GM18951 (cell line): ENCODE measurements at regions not wholly inside any gene's neighbourhood (a gene's known extent, or its start where the extent isn't known, plus 50 kb on each side); places are given as distances from the start of the nearest gene placed in this dataset.
"Not testable (repeated sequence)": the region's sequence is repeated elsewhere in the genome, so short reads cannot be mapped to it uniquely, and the experiment has no call there.

ENCODE experiments used
- POLR2A ChIP-seq: IDR thresholded peaks from 4 replicates; pipeline ENCODE4 v1.6.1; 2011; ENCODE audit warnings: mild to moderate bottlenecking; ENCODE audit not compliant: insufficient read length, insufficient read depth; ENCODE audit errors: extremely low read depth
- in situ Hi-C: fragments of 300-500 bp; cut with MboI; formaldehyde crosslinking; loops from one replicate; pipeline ENCODE4 v1.12.0; 2022; ENCODE audit warnings: low sequenced_read_pairs, mixed read lengths, inconsistent platforms; ENCODE audit not compliant: unreplicated experiment

DNA sequence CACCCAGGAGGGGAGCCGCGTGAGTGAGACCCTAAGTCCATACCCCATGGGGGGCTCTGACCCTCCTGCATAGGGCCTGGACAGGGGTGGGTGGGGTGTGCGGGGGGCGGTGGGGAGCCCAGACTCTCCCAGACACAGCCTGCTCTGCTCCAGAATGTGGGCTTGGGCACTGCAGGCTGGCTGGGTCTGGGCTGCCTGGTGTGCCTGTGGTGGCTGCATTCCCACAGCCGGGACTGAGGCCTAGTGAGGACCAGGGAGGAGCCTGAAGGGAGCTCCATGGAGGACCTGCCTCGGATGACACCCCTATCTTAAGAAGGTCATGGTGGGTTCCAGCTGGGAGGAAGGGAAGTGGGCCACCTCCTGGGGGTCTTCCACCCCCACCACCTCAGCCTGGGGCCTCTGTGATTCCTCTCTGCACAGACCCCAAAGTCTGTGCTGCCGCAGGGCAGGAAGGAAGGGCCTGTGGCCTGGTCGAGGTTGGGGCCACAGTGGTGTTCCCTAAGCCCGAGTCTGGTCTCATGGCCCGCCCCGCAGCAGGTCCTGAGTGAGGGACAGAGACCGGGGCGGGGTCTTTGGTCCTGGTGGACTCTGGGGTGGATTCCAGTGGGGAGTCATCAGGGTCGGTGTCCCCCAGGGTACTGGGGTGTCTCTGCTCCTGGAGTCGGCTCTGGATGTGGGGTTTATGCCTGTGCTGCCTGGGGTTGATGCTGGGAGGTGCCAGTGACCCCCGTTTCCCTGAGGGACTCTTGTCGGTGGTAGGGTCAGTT, 392.3 kb downstream of the TMEM121 start:
- TF ChIP-seq POLR2A: no peak
- in situ Hi-C loops: no loop called here

DNA sequence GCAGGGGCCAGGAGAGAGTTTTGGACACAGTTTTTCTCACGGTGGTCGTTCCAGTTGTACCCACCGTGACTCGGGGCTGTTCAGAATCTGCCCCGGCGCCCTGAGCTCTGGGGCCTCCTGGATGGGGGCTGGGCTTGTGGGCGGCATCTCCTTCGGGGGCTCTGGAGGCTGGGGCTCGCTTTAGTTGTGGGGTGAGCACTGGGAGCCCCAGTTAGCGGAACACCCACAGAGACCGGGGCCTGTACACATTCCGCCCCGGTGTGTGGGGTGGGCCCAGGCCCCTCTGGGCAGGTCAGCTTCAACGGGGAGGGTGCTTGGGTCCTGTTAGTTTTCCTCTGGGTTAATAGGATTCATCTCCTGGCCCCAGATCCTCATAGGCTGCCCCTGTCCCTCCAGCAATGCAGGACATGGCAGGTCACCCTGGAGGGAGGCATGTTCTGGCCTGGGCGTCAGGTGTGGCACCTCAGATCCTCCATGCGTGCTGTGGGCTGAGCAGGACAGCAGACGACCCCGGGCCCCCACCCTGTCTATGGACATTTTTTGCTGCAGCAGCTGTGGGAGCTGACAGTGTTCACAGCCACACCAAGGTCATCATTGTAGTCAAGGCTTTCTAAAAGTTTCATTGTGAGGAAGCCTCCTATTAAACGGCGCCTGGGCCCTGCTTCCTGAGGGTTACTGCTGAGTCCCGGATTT, 393.2 kb downstream of the TMEM121 start:
- TF ChIP-seq POLR2A: no peak
- in situ Hi-C loops: no loop called here

DNA sequence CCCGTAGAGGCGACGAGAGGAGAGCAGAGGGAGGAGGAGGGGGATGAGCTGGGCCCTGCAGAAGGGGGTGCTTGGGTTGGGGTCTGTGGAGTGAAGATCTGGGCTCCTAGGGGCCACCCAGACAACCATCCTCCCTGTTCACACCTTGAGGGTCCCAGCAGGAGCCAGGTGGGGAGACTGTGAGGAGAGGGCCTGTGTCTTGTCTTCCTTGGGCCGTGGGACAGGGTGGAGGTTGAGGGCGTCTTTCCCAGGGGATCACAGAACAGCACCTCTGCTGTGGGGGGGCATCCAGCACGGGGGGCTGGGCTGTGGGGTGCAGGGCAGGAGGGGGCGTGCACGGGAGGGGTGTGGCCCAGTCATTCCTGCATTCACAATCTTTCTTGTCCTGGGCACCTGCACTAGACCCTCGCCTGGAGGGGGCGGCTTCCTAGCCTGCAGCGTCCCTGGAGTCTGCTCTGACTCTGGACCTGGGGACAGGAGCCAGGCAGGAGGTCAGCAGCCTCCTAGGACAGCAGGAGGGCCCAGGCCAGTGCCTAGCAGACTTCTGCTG, 393.8 kb downstream of the TMEM121 start:
- in situ Hi-C loops: not testable (repeated sequence)

DNA sequence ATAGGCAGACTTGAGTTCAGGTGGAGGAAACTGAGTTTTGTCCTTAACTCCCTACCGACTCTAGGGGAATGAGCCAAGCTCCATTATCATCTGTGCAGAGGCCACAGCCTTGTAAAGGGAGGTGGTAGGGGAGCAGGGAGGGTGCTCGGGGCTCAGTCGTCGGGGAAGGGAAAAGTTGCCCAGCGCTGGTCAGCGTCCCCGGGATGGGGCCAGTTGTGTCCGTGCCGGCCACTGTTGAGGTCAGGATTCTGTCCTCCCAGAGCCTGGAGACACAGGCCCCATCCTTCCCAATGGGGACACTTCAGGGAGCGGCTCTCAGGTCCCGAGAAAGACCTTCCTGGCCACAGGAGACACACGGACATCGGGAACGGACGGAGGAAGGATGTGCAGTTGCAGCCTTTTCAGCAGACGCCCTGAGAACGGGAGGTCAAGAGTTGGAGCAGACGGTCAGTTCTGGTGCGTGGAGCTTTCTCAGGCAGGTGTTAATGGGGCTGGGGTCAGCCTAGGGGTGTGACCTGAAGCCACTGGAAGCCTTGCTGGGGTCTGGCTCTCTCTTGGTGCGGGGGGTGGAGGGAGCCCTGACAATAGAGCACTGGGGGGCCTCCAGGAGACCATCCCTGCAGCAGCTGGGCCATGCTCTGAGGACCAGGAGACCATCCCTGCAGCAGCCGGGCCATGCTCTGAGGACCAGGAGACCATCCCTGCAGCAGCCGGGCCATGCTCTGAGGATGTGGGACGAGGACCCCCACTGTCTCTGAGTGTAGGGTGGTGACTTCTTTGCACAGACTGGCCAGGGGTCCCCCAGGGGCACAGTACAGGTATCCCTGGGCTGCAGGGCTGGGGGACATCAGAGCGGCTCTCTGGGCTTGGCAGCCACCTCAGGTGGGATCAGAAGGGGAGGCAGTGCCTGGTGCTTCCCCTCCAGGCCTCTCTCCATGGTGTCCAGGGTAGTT, 394.7 kb downstream of the TMEM121 start:
- in situ Hi-C loops: not testable (repeated sequence)

DNA sequence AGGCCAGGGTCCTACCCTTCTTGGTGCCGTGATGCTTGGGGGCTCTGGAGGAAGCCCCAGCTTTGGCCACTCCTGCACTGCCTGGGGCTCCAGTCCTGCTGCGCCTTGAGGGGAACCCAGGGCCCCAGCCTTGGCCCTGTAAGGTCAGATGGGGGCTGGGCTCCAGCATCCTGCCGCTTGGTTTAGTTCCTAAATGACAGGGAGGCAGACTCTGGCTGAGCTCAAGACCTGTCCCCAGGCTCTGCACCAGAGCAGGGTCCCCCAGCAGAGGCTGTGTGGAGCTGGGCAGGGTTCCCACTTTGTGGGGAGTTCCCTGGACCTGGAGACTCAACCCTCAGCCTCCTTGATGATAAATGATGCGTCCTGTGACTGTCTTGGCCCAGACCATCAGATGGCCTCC, 395.4 kb downstream of the TMEM121 start:
- in situ Hi-C loops: not testable (repeated sequence)

DNA sequence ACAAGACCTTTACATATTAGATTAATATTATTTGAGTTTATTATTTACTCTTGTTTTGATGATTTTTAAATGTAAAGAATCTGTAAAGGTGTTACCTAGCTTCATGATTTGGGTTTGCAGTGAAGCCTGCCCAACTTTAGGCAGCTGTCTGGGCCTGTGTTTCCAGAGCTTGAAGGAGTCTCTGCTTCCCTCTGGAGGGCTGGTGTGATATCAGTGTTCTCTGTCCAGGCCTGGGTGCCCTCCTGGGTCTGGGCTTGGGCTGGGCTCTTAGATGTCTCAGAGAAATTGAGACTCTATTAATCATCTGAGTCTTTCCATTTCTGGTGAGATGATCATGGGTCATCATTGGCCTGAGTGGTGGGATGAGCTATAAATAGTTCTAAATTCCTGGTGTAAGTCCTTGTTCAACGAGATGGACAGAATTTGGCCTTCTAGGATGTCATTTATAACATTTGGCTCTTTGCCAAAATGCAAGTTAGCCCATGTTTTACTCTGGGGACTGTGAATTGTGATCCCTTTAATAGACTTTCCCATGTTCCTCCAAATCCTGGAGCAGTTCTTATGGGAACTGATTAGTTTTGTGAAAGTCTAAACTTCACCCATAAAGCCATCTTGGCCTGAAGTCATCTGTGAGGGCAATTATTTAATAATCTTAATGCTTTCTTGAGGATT, 397.3 kb downstream of the TMEM121 start:
- in situ Hi-C loops: not testable (repeated sequence)

DNA sequence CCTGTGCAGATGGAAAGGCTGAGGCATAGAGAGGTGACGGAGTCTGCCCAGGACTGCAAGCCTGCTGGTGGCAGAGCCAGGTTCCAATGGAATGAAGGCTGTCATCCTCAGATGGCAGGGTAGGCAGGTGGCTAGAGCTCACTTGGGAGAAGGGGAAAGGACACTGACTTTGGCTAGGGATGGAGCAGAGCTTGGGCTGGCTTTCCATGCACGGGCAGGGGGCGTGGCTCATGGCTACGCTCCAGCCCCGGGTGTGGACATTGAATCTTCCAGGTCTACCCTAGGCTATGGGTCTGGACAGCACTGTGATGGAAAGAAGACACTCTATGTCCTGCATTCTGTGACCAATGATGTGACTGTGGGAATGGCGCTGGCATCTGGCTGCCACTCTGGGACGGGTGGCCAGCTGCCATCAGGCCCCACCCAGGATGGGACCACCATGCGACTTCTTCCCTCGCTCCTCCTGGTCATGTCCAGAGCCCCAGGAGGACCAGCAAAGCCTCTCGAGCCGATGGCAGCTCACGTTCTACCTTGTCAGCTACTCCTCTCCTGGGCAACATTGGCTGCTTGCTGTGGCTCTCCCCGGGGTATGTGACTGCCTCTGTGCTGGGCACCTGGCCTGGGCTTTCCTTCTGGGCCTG, 398.7 kb downstream of the TMEM121 start:
- TF ChIP-seq POLR2A: no peak
- in situ Hi-C loops: loop anchor here (25.0 kb wide), 1 partner anchor 263 kb away; no protein-coding TSS in a partner anchor

DNA sequence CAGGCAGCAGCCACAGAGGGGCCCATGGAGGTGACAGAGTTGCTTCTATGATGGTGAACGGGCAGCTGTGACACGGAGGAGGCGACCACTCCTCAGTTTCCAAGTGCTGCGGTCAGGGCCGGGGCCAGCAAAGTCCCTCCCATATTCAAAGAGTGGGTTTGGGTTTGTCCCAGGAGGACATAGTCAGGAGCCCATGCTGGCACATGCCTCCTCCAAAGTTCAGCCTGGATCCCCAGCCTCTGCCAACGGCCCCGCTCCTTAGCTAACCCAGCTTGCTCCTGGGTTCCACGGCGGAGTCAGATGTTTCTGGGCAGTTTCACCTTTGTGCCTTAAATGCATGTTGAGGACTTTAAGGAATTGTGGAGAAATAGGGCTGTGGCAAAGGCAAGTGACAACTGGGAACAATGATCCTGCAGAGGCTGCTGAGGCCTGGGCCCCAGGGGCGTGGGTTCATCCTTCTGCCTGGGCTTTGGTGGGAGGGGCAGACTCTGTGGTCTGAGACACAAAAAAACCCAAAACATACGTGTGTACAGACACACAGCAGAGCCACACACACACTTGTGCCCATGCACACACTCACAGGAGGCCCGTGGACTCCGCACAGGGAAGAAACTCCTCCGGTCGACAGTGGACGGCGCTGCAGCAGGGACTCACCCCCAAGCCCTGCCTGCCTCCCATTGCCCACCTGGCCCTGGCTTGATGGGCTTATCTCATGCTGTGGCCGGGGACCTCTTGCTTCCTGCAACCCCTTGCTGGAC, 399.4 kb downstream of the TMEM121 start:
- in situ Hi-C loops: loop anchor here (25.0 kb wide), 1 partner anchor 263 kb away; no protein-coding TSS in a partner anchor
- TF ChIP-seq POLR2A: no peak

DNA sequence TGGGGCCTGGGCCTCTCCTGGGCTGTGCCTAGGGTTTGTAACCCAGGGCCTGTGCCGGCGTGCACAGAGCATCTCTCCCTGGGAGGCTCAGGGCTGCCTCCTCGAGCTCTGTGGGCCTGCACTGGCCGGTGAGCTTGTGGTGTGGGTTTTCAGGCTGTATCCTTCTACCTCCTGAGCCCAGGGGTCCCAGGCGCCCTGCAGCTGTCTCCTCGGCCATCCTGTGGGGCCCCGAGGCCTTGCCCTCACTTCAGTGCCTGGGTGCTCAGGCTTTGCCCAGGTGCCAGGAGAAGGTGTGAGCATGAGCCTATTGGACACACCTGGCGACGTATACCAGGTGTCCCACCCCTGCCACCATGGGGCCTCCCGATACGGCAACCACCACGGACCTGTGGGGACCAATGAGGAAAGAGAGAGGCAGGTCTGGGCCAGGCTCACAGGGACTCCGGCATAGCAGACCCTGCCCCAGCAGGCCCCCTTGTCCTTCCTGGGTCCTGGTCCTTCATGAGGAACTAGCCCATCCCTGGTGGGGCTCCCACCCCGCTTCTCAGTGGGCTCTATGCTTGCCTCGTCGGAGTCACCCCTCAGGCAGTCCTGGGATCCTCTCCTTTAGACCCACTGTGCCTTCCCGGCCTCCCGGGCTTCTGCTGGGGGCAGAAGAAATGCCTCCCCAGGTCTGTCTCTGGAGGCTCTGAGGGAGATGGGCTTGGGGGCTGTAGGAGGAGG, 400.2 kb downstream of the TMEM121 start:
- in situ Hi-C loops: loop anchor here (25.0 kb wide), 1 partner anchor 264 kb away; no protein-coding TSS in a partner anchor
- peak; percentile 31 for TF ChIP-seq POLR2A

DNA sequence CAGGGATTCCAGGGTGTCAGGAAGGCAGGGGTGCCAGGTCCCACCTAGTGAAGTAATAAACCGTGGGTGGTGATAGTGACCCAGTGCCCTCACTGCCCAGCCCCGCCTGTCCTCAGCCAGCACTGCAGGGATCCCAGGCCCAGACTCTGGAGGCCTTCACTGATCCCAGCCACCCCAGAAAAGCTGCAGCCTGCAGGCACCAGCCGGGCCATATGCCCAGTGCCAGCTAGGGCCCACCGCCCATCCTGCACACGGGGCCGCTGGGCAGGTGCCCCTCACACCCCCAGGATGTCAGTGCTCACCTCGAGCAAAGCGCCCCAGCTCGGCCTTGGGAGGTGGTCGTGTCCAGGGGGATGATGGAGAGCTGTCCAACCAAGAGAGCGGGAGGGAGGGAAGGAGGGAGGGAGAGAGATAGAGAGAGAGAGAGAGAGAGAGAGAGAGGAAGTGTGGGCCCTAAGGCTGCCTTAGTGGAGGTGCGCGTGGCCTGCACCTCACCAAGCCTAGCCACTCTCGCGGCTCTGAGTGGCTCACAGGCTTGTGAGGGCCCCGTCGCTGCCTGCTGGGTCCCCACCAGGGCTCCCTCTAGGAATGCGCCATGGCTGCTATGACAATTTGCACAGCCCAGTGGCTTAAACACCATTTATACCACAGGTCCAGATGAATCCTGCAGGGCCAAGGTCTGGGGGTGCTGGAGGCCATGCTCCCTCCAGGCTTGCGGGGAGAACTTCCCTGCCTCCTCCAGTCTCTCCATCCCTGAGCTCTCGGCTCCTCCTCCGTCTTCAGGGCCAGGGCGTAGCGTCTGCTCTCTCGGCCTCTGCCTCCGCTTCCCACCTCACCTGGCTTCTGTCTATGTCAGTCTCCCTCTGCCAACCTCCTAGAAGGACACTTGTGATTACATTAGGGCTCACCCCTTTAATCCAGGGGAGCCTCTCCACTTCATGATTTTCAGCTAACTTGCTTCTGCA, 401.0 kb downstream of the TMEM121 start:
- in situ Hi-C loops: loop anchor here (25.0 kb wide), 1 partner anchor 265 kb away; no protein-coding TSS in a partner anchor
- peak; percentile 34 for TF ChIP-seq POLR2A
